Spleen (tissue), 11 donors: ENCODE measurements at regions not wholly inside any gene's neighbourhood (a gene's known extent, or its start where the extent isn't known, plus 50 kb on each side); places are given as distances from the start of the nearest gene placed in this dataset.

Experiments
- DNase-seq: peaks from one replicate; pipeline ENCODE4 v3.0.0-alpha.2; 2020
- H3K27ac ChIP-seq, 8 donors: fragments of 200-600 bp; sonication (generic) in 7 of 8; 1 replicate in 4 of 8; 2 replicates in 4 of 8; pipeline versions ENCODE4 v1.5.0 to v1.8.0; 2016 to 2021; ENCODE audit warnings: inconsistent platforms in 4 of 8, mild to moderate bottlenecking in 4 of 8, moderate library complexity in 1 of 8
- H3K27me3 ChIP-seq, 7 donors: fragments of 200-600 bp; sonication (generic) in 6 of 7; replicated peaks in 1 of 7; 1 replicate in 4 of 7; 2 replicates in 3 of 7; pipeline versions ENCODE4 v1.5.0 to v1.8.0; 2016 to 2021; ENCODE audit warnings: inconsistent platforms in 3 of 7, mild to moderate bottlenecking in 1 of 7
- H3K36me3 ChIP-seq, 6 donors: fragments of 200-600 bp; sonication (generic) in 5 of 6; 1 replicate in 4 of 6; 2 replicates in 2 of 6; pipeline versions ENCODE4 v1.5.0 to v1.8.0; 2016 to 2021; ENCODE audit warnings: inconsistent platforms in 2 of 6
- H3K4me1 ChIP-seq, 6 donors: fragments of 200-600 bp; sonication (generic) in 5 of 6; 1 replicate in 3 of 6; 2 replicates in 3 of 6; pipeline versions ENCODE4 v1.5.0 to v1.8.0; 2016 to 2021; ENCODE audit warnings: inconsistent platforms in 3 of 6
- H3K4me3 ChIP-seq, 8 donors: fragments of 200-600 bp; sonication (generic) in 7 of 8; 1 replicate in 4 of 8; 2 replicates in 4 of 8; pipeline versions ENCODE4 v1.5.0 to v1.8.0; 2016 to 2021; ENCODE audit warnings: inconsistent platforms in 4 of 8, mild to moderate bottlenecking in 4 of 8, moderate library complexity in 2 of 8
- H3K9me3 ChIP-seq, 8 donors: fragments of 200-600 bp; sonication (generic) in 7 of 8; 1 replicate in 4 of 8; 2 replicates in 4 of 8; pipeline versions ENCODE4 v1.5.0 to v1.8.0; 2016 to 2021; ENCODE audit warnings: inconsistent platforms in 4 of 8
- CTCF ChIP-seq, 11 experiments: fragments of 200-600 bp in 7 of 11; fragments of 450-650 bp in 4 of 11; sonication (generic) in 4 of 11; IDR thresholded peaks in 8 of 11; conservative IDR thresholded peaks in 3 of 11; 1 replicate in 7 of 11; 2 replicates in 4 of 11; pipeline versions ENCODE4 v1.4.0 to v1.8.0; 2016 to 2021; ENCODE audit warnings: antibody characterized with exemption in 11 of 11, inconsistent platforms in 4 of 11, mild to moderate bottlenecking in 1 of 11
- POLR2A ChIP-seq, 3 donors: fragments of 450-650 bp; IDR thresholded peaks; one replicate each; pipeline ENCODE4 v1.5.1; 2017; ENCODE audit warnings: antibody characterized with exemption in 3 of 3, mild to moderate bottlenecking in 1 of 3
- POLR2AphosphoS5 ChIP-seq, 3 donors: sonication (generic); formaldehyde crosslinking; IDR thresholded peaks; one replicate each; pipeline ENCODE4 v1.5.1; 2017; ENCODE audit warnings: antibody characterized with exemption in 3 of 3
- WGBS, 5 donors: extraction: QIAGEN DNeasy Blood & Tissue Kit in 3 of 5; methylation state at CpG; one replicate each; pipeline versions ENCODE4 v1.1.5 to v1.1.7; 2013 to 2018; 5-methylcytosine and 5-hydroxymethylcytosine counted together
- intact Hi-C: fragments of 100-400 bp; cut with DNase I; formaldehyde crosslinking; loops from one replicate; pipeline ENCODE4 v1.15.0; 2023; ENCODE audit warnings: low total_unique reads
- donor health status: healthy with polysubstance abuse.
- donor health status: DM: no; HTN: no; CAD: no; lungs with moderate emphysema.
- donor health status: DM: no; HTN: no; CAD: no.
- donor health status: Bipolar disorder and iron deficiency.
- donor health status: healthy.
- donor health status: DM: no; HTN: no; CAD: no.
- donor health status: DM: yes; HTN: yes; CAD: no.

GRCh38 chr2:118169359-118170005, 81.2 kb downstream of the INSIG2 start:
- Histone ChIP-seq H3K27ac (peak overlapping the region in 7 of 8 donors; percentile 68 to 84 (median 78)), H3K9me3 (peaks cover 0 to 13% (median 7%) of the 10 kb centered on the region in 8 donors), H3K4me3 (no peak overlapping the region), H3K36me3 (no peaks in the 10 kb centered on the region), H3K4me1 (peaks cover 0 to 20% (median 12%) of the 10 kb centered on the region in 6 donors), H3K27me3 (peaks cover 0 to 5% (median 0%) of the 10 kb centered on the region in 7 donors)
- TF ChIP-seq CTCF (IDR thresholded peaks at IDR 0.05 in 8 of 11, conservative IDR thresholded peaks at IDR 0.05 in 3 of 11) (peak in 6 of 11 experiments; percentile 7 to 27 (median 16)), POLR2A (IDR thresholded peaks at IDR 0.05) (no peak), POLR2AphosphoS5 (IDR thresholded peaks at IDR 0.05) (peak; percentile 33 to 77 (median 58))
- intact Hi-C loops, result no loop called here
- DNase-seq, result peak; percentile 89
- 15 to 22% (median 17%) methylated on average over 5 to 6 of the region's 6 CpGs for WGBS, 5 donors

DNA sequence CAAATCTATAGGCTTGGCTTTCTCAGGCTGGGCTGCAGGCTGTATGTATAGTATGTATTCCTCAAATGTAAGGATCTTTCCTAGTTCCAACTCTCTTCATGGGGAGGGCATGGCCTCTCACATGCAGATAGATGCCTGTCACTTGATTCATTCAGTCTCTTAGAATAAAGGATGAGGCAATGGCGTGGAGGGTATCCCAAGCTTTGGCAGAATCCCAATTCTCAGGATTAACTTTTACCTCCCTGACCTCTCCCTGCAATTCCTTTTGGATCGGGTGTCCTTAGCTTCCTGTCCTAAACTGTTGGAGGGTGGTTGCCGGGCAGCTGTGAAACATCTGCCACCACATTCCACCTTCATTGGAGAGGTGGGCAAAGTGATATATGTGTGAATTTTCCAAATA, 80.3 kb downstream of the INSIG2 start:
- intact Hi-C loops, result no loop called here
- Histone ChIP-seq H3K36me3 (no peaks in the 10 kb centered on the region), H3K27ac (peak overlapping the region; percentile 54 to 84 (median 78)), H3K27me3 (peaks cover 0 to 5% (median 0%) of the 10 kb centered on the region in 7 donors), H3K4me3 (no peak overlapping the region), H3K4me1 (peaks cover 0 to 20% (median 12%) of the 10 kb centered on the region in 6 donors), H3K9me3 (peaks cover 0 to 17% (median 7%) of the 10 kb centered on the region in 8 donors)
- no peak for DNase-seq
- TF ChIP-seq POLR2A (IDR thresholded peaks at IDR 0.05), result no peak
- no peak for TF ChIP-seq CTCF (IDR thresholded peaks at IDR 0.05 in 8 of 11, conservative IDR thresholded peaks at IDR 0.05 in 3 of 11)
- no peak for TF ChIP-seq POLR2AphosphoS5 (IDR thresholded peaks at IDR 0.05)
- WGBS, 5 donors, result 62 to 88% (median 74%) methylated on average over 3 of the region's 3 CpGs

GRCh38 chr2:118167026-118167425, 78.8 kb downstream of the INSIG2 start:
- TF ChIP-seq CTCF (IDR thresholded peaks at IDR 0.05 in 8 of 11, conservative IDR thresholded peaks at IDR 0.05 in 3 of 11) (no peak), POLR2AphosphoS5 (IDR thresholded peaks at IDR 0.05) (no peak), POLR2A (IDR thresholded peaks at IDR 0.05) (no peak)
- 72 to 82% (median 74%) methylated on average over 2 of the region's 2 CpGs for WGBS, 5 donors
- Histone ChIP-seq H3K36me3 (no peaks in the 10 kb centered on the region), H3K27ac (no peak overlapping the region), H3K4me1 (peaks cover 0 to 20% (median 12%) of the 10 kb centered on the region in 6 donors), H3K9me3 (peaks cover 0 to 17% (median 8%) of the 10 kb centered on the region in 8 donors), H3K27me3 (no peaks in the 10 kb centered on the region), H3K4me3 (no peak overlapping the region)
- no peak for DNase-seq
- intact Hi-C loops, result no loop called here

DNA sequence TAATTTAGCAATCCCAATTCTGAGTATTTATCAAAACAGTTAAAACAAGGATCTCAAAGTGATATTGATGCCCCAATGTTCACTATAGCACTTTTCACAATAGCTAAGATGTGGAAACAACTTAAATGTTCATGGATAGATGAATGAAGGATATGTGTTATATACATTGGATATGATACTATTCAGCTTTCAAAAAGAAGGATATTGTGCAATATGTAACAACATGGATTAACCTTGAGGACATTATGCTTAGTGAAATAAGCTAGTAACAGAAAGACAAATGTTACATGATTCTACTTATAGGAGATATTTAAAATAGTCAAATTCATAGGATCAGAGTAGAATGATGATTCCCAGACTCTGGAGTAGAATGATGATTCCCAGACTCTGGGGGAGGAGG, 78.0 kb downstream of the INSIG2 start:
- Histone ChIP-seq H3K4me1 (peaks cover 0 to 20% (median 12%) of the 10 kb centered on the region in 6 donors), H3K27me3 (no peaks in the 10 kb centered on the region), H3K27ac (no peak overlapping the region), H3K36me3 (no peaks in the 10 kb centered on the region), H3K4me3 (no peak overlapping the region), H3K9me3 (peaks cover 0 to 17% (median 8%) of the 10 kb centered on the region in 8 donors)
- DNase-seq, result no peak
- no peak for TF ChIP-seq CTCF (IDR thresholded peaks at IDR 0.05 in 8 of 11, conservative IDR thresholded peaks at IDR 0.05 in 3 of 11)
- TF ChIP-seq POLR2AphosphoS5 (IDR thresholded peaks at IDR 0.05), result no peak
- no peak for TF ChIP-seq POLR2A (IDR thresholded peaks at IDR 0.05)
- intact Hi-C loops, result no loop called here
